SK-N-MC (cell line): ENCODE measurements at regions not wholly inside any gene's neighbourhood (a gene's known extent, or its start where the extent isn't known, plus 50 kb on each side); places are given as distances from the start of the nearest gene placed in this dataset.

Source experiments
- EZH2 ChIP-seq: fragments of 200-600 bp; sonication (generic); IDR thresholded peaks from one replicate; pipeline ENCODE4 v1.6.1; 2017; ENCODE audit warnings: antibody characterized with exemption
- POLR2AphosphoS5 ChIP-seq: IDR thresholded peaks from 2 replicates; pipeline ENCODE4 v1.6.1; 2012; ENCODE audit warnings: mild to moderate bottlenecking, low read depth, low read length, borderline replicate concordance

- no peak for TF ChIP-seq EZH2
- no peak for TF ChIP-seq POLR2AphosphoS5
Observed at GRCh38 chr2:33791625-33792024, 192.5 kb upstream of the FAM98A start.
